ENCODE measurements at regions not wholly inside any gene's neighbourhood (a gene's known extent, or its start where the extent isn't known, plus 50 kb on each side); places are given as distances from the start of the nearest gene placed in this dataset.
"Not testable (repeated sequence)": the region's sequence is repeated elsewhere in the genome, so short reads cannot be mapped to it uniquely, and the experiment has no call there.

GRCh38 chr13:80814541-80814940 is 473.6 kb upstream of the SPRY2 start:
- DNase-seq (ENCODE audit: low read depth, low spot score) = no peak
- TF ChIP-seq EZH2 (IDR thresholded peaks at IDR 0.05) = no peak
- TF ChIP-seq POLR2AphosphoS5 (IDR thresholded peaks at IDR 0.05; ENCODE audit: borderline replicate concordance, low read depth, low read length) = no peak
- TF ChIP-seq FOXP2 (optimal IDR thresholded peaks at IDR 0.05; ENCODE audit: control extremely low read depth, extremely low read length, insufficient read depth) = no peak
- no peak overlapping the region for H3K9ac ChIP-seq (ENCODE audit: insufficient read length)
- H3K4me3 ChIP-seq = no peak overlapping the region
- no peaks in the 10 kb centered on the region for H3K36me3 ChIP-seq (ENCODE audit: insufficient read depth, low read length)
- no peak overlapping the region for H3K27ac ChIP-seq
- no peaks in the 10 kb centered on the region for H3K9me3 ChIP-seq (ENCODE audit: low read depth, low read length)

GRCh38 chr13:80810294-80810693 is 469.4 kb upstream of the SPRY2 start:
- H3K36me3 ChIP-seq (ENCODE audit: insufficient read depth, low read length); H3K9me3 ChIP-seq (ENCODE audit: low read depth, low read length); H3K4me3 ChIP-seq; H3K27ac ChIP-seq; DNase-seq (ENCODE audit: low read depth, low spot score); H3K9ac ChIP-seq (ENCODE audit: insufficient read length): not testable (repeated sequence)

- no peak for TF ChIP-seq POLR2AphosphoS5 (IDR thresholded peaks at IDR 0.05; ENCODE audit: borderline replicate concordance, low read depth, low read length)
- TF ChIP-seq FOXP2 (optimal IDR thresholded peaks at IDR 0.05; ENCODE audit: control extremely low read depth, extremely low read length, insufficient read depth) = no peak
- no peak for TF ChIP-seq EZH2 (IDR thresholded peaks at IDR 0.05)
- no peak for DNase-seq (ENCODE audit: low read depth, low spot score)
- Histone ChIP-seq H3K4me3 (no peak overlapping the region), H3K36me3 (ENCODE audit: insufficient read depth, low read length) (no peaks in the 10 kb centered on the region), H3K9ac (ENCODE audit: insufficient read length) (no peak overlapping the region), H3K27ac (no peak overlapping the region), H3K9me3 (ENCODE audit: low read depth, low read length) (no peaks in the 10 kb centered on the region)
Observed at GRCh38 chr13:80802946-80803345, 462.0 kb upstream of the SPRY2 start.

- no peaks in the 10 kb centered on the region for H3K36me3 ChIP-seq (ENCODE audit: insufficient read depth, low read length)
- no peak overlapping the region for H3K9ac ChIP-seq (ENCODE audit: insufficient read length)
- H3K4me3 ChIP-seq = no peak overlapping the region
- DNase-seq (ENCODE audit: low read depth, low spot score) = no peak
- no peaks in the 10 kb centered on the region for H3K9me3 ChIP-seq (ENCODE audit: low read depth, low read length)
- TF ChIP-seq EZH2 (IDR thresholded peaks at IDR 0.05) (no peak), FOXP2 (optimal IDR thresholded peaks at IDR 0.05; ENCODE audit: control extremely low read depth, extremely low read length, insufficient read depth) (no peak), POLR2AphosphoS5 (IDR thresholded peaks at IDR 0.05; ENCODE audit: borderline replicate concordance, low read depth, low read length) (no peak)
- no peak overlapping the region for H3K27ac ChIP-seq
Observed at GRCh38 chr13:80798576-80799133, 457.7 kb upstream of the SPRY2 start.

- TF ChIP-seq EZH2 (IDR thresholded peaks at IDR 0.05) (no peak), POLR2AphosphoS5 (IDR thresholded peaks at IDR 0.05; ENCODE audit: borderline replicate concordance, low read depth, low read length) (no peak), FOXP2 (optimal IDR thresholded peaks at IDR 0.05; ENCODE audit: control extremely low read depth, extremely low read length, insufficient read depth) (no peak)
- H3K9ac ChIP-seq (ENCODE audit: insufficient read length) = no peak overlapping the region
- no peaks in the 10 kb centered on the region for H3K36me3 ChIP-seq (ENCODE audit: insufficient read depth, low read length)
- H3K4me3 ChIP-seq = no peak overlapping the region
- no peak overlapping the region for H3K27ac ChIP-seq
- DNase-seq (ENCODE audit: low read depth, low spot score) = no peak
- no peaks in the 10 kb centered on the region for H3K9me3 ChIP-seq (ENCODE audit: low read depth, low read length)
Observed at GRCh38 chr13:80787604-80788003, 446.7 kb upstream of the SPRY2 start.

GRCh38 chr13:80783926-80784565 is 443.1 kb upstream of the SPRY2 start:
- H3K36me3 ChIP-seq (ENCODE audit: insufficient read depth, low read length) = no peaks in the 10 kb centered on the region
- no peak for DNase-seq (ENCODE audit: low read depth, low spot score)
- no peak for TF ChIP-seq EZH2 (IDR thresholded peaks at IDR 0.05)
- TF ChIP-seq POLR2AphosphoS5 (IDR thresholded peaks at IDR 0.05; ENCODE audit: borderline replicate concordance, low read depth, low read length) = no peak
- TF ChIP-seq FOXP2 (optimal IDR thresholded peaks at IDR 0.05; ENCODE audit: control extremely low read depth, extremely low read length, insufficient read depth) = no peak
- H3K4me3 ChIP-seq = no peak overlapping the region
- no peaks in the 10 kb centered on the region for H3K9me3 ChIP-seq (ENCODE audit: low read depth, low read length)
- no peak overlapping the region for H3K9ac ChIP-seq (ENCODE audit: insufficient read length)
- no peak overlapping the region for H3K27ac ChIP-seq

- no peak overlapping the region for H3K9ac ChIP-seq (ENCODE audit: insufficient read length)
- H3K27ac ChIP-seq = no peak overlapping the region
- no peak for DNase-seq (ENCODE audit: low read depth, low spot score)
- TF ChIP-seq POLR2AphosphoS5 (IDR thresholded peaks at IDR 0.05; ENCODE audit: borderline replicate concordance, low read depth, low read length) (no peak), EZH2 (IDR thresholded peaks at IDR 0.05) (no peak), FOXP2 (optimal IDR thresholded peaks at IDR 0.05; ENCODE audit: control extremely low read depth, extremely low read length, insufficient read depth) (no peak)
- H3K9me3 ChIP-seq (ENCODE audit: low read depth, low read length) = no peaks in the 10 kb centered on the region
- no peaks in the 10 kb centered on the region for H3K36me3 ChIP-seq (ENCODE audit: insufficient read depth, low read length)
- H3K4me3 ChIP-seq = no peak overlapping the region
Observed at GRCh38 chr13:80782441-80782840, 441.5 kb upstream of the SPRY2 start.

GRCh38 chr13:80778297-80778696 is 437.4 kb upstream of the SPRY2 start:
- Histone ChIP-seq H3K9me3 (ENCODE audit: low read depth, low read length) (no peaks in the 10 kb centered on the region), H3K27ac (no peak overlapping the region), H3K4me3 (no peak overlapping the region), H3K9ac (ENCODE audit: insufficient read length) (no peak overlapping the region), H3K36me3 (ENCODE audit: insufficient read depth, low read length) (no peaks in the 10 kb centered on the region)
- TF ChIP-seq EZH2 (IDR thresholded peaks at IDR 0.05) = no peak
- no peak for TF ChIP-seq POLR2AphosphoS5 (IDR thresholded peaks at IDR 0.05; ENCODE audit: borderline replicate concordance, low read depth, low read length)
- TF ChIP-seq FOXP2 (optimal IDR thresholded peaks at IDR 0.05; ENCODE audit: control extremely low read depth, extremely low read length, insufficient read depth) = no peak
- DNase-seq (ENCODE audit: low read depth, low spot score) = no peak

- DNase-seq (ENCODE audit: low read depth, low spot score) = no peak
- Histone ChIP-seq H3K9me3 (ENCODE audit: low read depth, low read length) (no peaks in the 10 kb centered on the region), H3K36me3 (ENCODE audit: insufficient read depth, low read length) (no peaks in the 10 kb centered on the region), H3K27ac (no peak overlapping the region), H3K4me3 (no peak overlapping the region), H3K9ac (ENCODE audit: insufficient read length) (no peak overlapping the region)
- TF ChIP-seq EZH2 (IDR thresholded peaks at IDR 0.05) = no peak
- TF ChIP-seq FOXP2 (optimal IDR thresholded peaks at IDR 0.05; ENCODE audit: control extremely low read depth, extremely low read length, insufficient read depth) = no peak
- TF ChIP-seq POLR2AphosphoS5 (IDR thresholded peaks at IDR 0.05; ENCODE audit: borderline replicate concordance, low read depth, low read length) = no peak
Observed at GRCh38 chr13:80757694-80758093, 416.8 kb upstream of the SPRY2 start.

Data from SK-N-MC (cell line).